Skin of body (tissue), 1 donor: ENCODE measurements at regions not wholly inside any gene's neighbourhood (a gene's known extent, or its start where the extent isn't known, plus 50 kb on each side); places are given as distances from the start of the nearest gene placed in this dataset.
A peak's percentile ranks its signal among the peaks of the same experiment; 100 is the strongest.
"Not testable (repeated sequence)": the region's sequence is repeated elsewhere in the genome, so short reads cannot be mapped to it uniquely, and the experiment has no call there.

Experiments
- DNase-seq: peaks from one replicate; lab custom pipeline; 2025; lab: John Stamatoyannopoulos, UW

DNA sequence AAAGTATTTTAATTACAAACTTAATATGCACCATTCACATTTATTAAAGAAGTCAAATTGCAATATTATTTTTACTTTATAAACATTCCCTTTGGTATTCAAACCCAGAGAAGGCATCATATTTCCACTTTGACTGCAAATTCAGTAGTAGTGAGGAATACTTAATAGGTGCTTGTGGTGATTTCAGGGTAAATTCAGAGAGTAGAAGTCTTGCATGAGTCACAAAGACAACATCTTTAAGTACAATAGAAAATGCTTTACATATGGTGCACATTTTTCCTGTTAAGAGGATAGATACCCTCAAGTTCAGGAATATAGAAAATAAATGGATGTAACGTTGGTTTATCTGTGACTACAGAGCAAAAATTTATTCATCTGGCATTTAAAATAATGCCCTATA lies 390.2 kb downstream of the TENT5A start:
- DNase-seq, result no peak

DNA sequence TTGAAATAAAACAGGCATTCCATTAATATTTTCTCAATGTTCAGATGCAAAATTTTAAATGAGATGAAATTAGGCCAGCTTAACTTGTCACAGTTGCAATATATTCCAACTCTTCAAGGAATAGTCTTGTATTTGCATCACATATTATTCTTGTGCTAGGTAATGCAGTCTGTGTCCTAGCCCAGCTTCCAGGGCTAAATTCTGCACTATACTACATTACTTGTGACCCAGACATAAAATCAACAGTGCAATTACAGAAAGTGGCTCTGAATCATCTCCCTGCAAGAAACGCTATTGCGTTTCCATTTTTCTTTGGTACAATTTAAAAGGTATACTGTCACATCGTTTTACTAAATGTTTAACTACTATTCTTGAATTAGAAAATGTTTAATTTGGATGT lies 399.2 kb downstream of the TENT5A start:
- DNase-seq, result no peak

DNA sequence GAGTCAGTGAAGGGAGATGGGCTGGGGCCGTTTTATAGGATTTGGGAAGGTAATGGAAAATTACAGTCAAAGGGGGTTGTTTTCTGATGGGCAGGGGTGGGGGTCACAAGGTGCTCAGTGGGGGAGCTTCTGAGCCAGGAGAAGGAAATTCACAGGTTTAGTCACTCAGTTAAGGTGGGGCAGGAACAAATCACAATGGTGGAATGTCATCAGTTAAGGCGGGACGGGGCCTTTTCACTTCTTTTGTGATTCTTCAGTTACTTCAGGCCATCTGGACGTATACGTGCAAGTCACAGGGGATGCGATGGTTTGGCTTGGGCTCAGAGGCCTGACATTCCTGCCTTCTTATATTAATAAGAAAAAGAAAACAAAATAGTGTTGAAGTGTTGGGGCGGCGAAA lies 408.5 kb downstream of the TENT5A start:
- DNase-seq, result not testable (repeated sequence)

DNA sequence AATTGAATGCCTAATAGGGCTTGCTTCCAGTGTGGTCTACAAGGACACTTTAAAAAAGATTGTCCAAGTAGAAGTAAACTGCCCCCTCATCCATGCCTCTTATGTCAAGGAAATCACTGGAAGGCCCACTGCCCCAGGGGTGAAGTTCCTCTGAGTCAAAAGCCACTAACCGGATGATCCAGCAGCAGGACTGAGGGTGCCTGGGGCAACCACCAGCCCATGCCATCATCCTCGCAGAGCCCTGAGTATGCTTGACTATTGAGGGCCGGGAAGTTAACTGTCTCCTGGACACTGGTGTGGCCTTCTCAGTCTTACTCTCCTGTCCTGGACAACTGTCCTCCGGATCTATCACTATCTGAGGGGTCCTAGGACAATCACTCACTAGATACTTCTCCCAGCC lies 411.5 kb downstream of the TENT5A start:
- DNase-seq, result no peak

DNA sequence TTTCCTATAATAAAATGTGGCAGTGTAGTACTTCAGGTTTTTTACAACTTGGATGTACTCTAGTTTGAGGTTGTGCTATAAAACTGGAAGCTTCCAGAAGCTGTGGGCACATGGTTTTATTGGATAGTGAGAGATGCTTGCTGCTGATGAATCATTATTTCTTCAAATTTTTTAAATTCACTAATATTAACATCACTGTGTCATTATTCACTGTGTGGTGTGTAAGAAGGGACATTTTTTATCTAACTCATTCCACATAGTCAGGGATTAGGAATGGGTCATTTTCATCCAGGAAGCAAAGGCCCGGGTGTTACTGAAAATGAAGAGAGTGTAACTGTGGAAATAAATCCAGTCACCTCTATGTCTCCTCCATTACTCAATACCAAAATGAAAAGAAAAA lies 421.0 kb downstream of the TENT5A start:
- no peak for DNase-seq

DNA sequence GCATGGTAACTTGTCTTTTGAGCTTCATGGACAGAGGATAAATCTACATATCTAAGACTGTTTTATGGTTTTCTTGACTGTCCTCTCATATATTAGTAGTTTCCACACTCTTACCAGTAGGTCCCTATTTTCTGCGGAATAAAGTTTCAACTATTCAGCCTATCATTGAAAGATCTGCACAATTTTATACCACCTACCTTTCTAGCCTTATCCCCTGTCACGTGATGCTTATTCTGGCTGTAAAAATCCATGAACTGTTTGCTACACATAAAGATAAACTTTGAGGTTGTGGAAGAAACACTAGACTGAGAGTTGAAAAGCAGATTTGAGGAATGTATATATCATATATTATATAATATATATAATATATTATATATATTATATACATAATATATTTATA lies 423.8 kb downstream of the TENT5A start:
- no peak for DNase-seq

DNA sequence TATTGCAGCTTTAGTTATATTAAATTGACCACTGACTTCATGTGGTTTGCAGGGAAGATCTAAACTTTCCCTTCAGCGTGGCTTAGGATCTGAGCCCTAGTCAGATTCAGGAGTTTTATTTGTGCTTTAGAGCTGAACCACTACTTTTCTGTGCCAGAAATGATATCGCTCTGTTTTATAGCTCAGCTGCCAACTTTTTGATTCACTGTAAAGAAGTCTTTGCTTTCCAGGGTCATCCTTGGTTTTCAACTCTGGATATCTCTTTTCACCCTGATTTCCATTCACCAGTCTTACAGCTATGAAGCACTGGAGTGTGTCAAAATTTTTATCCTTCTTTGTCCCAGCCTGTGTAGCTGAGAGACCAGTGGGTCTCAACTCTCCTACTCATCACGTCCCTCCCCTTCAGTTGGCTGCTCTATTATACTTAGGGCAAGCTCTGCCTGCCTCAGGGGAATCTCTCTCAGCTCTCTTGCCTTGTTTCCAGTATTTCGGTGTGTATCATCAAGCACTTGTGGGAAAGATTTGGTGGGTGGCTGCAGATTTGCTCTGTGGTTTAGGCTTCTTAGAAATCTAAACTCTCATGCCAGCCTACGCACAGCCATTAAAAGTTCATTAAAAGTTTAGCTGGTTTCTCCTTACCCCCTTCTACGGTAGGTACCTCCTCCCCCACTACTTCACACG lies 425.5 kb downstream of the TENT5A start:
- DNase-seq, result no peak

DNA sequence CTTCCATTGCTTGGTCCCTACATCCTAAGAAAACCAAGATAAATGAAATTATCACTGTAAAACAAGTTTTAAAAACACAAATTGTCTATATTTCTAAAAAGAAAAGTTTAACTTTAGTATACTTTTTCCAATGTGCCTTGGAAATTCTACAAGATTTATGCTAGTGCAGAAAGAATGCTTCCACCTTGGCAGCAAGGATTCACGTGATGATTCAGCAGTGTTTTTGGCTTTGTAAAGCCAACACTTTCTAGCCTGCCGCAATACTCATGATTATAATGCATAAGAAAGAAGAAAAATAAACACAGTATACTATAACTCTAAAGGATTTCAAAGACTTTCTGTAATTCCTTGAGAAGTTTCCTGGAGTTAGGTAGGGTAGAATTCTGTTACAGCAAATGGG lies 442.7 kb downstream of the TENT5A start:
- DNase-seq, result no peak

DNA sequence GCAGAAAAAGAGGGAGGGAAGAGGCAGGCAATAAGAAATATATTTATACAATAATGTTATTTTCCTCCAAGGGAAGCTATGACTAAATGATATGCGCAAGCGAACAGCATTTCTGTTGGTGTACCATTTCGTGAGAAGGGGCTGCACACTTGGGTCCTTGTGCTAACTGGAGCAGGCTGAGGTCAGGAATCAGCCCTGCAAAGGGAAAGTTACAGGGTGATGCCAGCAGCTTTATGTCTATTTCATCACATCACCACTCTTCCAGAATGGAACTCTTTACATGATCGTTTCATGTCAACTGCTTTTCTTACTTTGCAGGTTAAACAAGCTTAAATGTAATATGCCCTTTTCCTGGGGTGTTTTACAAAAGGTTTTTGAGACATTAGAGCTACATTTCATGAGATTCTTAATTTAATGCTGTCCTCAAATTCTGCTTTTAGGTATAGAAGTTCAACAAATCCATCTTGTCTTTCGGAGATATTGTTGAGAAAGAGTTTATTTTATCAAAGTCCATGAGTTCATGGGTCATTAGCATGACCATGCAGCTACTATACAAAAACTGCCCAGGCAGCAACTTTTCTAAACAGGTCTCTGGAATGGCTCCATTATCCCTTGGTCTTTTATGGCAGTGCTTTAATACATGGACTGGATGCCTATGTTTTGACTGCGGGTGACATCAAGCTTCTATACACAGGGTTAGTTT lies 443.8 kb downstream of the TENT5A start:
- DNase-seq, result no peak

DNA sequence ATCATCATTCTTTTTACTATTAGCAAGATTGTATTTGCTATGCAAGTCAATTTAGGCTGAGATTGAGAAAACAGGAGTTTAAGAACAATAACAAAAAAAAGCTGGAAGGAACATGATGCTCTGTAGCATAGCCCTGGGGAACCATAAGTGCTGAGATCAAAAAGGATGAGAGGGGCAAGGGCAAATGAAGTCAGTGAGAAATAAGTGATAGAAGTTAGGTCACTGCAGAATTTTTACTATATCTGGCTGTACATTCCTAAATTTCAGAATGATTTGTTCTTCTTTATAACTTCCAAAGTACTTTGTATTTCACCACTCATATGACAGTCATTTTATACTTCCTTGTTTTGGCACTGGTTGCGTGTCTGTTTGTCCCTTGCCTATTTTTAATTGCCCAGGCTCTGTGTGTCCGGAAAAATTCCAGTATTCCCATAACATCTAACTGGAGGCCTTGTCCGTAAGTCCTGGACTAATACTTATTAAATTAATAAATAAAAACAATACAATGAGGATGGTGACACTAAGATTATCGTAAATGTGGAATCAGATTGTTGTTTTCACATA lies 444.7 kb downstream of the TENT5A start:
- DNase-seq, result peak; percentile 37

DNA sequence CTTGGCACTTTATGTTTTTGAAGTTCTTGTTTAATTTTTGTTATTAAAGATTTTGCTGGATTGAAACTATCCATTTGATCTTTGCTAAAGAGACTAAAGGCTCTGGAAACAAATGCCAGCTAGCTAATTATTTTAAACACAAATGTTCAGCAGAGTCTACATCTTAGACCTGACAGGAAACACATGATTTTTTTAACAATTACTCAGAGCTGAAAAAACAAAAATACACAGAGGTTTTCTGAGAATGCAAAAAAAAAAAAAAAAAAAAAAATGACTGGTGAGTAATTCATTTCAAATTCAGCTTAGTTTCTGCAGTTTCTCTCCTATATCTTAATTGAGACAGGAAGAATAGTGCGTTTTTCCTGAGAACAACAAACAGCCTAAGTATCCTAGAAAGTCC lies 448.0 kb downstream of the TENT5A start:
- no peak for DNase-seq

DNA sequence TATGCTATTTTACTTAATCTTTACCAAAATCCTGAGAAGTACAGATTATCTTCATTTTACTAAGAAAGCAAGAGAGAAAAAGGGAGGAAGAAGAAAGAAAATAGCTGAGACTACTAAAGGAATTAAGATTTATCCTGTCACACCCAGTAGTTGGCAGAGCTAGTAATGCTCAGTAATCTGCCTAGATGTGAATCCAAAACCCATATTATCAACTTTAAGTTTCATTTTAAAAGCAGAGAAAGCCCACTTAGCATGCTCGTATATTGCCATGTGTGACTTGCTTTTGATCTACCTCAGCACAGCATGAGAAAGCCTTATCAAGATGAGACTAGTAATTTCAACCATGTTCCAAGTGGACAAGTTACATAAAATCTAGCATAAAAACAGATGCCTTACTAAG lies 451.5 kb downstream of the TENT5A start:
- DNase-seq, result no peak

DNA sequence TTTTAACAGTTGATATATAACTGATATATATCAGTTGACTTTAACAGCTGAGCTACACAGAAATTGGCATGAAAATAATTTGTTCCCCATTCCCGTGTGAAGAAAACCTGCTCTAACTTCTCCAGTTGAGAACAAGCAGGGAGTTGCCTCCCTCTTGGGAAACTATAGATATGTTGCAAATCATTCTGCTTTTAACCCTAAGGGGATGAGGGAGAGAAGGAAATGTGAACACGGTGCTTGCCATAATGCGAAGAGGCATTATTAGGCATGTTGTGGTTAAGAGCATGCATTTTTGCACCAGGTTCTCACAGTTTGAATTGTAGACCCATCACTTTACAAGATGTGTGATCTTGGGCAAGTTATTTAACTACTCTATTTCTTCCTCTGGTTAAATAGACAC lies 453.7 kb downstream of the TENT5A start:
- no peak for DNase-seq

DNA sequence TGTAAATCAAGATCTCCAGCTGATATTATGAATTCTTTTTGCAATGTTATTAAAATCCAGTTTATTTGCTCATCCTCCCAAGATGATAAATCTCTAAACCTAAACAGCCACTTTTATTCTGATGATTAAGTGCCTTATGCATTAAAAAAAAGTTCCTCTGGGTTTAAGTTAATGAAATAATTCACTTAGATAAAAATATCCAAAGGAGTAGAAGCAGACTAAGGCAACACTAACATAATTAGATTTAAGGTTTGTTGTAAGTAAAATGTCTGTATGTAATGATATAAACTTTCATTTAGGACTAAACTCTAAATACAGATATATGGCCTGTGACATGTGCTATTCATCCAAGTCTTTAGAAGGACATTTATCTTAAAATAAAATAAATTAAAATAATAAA lies 457.2 kb downstream of the TENT5A start:
- DNase-seq, result no peak

DNA sequence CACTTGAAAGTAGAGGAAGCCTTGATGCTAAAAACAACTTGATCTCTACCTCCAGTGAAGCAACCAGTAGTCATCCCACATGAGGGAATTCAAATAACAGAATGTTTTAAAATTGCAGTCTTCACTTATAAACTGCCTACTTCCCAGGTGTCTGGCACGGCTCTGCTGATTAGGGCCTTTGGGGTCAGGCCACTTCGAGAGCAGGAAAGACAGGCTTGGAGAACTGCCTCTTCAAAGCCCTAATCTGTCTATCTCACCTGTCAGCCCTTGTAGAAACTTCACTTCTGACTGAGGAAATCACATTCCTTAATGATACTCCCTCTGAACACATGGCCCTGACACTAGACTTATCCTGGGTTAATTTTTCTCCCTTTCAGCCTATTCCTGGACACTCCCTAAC lies 458.6 kb downstream of the TENT5A start:
- no peak for DNase-seq

DNA sequence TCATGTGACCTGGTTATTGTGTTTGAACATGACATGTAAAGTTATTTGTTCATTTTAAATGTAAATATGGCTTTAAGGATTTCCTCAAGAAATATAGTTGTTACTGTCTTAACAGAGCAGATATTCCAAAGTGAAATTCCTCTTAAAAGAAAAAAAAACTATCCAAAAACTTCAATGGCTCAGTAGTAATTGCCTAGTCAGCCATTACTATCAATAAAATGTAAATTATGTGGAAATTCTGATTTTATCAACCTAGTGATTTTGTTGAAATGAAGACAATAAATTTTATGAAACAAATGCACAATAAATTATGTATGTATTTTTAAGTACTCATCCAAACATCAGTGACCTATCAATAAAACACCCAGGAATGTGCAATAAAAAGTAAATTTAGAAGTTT lies 463.3 kb downstream of the TENT5A start:
- DNase-seq, result no peak

DNA sequence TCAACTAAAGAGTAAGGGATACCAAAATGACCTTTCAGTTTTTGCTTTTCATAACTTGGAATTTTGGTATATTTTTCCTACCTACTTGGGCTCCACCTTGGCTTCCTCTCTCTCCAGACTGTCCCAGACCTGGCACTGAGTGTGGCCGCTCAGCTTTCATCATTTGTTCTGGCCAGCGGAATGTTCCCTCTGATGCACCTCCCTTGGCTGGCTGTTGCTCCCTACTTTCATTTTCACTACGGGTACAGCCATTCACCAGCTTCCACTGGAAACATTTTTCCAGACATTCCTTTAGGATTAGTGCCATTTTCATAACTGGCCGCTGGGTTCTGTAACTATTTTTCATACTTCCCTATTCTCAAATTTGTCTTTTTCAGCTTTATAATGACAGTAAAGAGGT lies 487.4 kb downstream of the TENT5A start:
- DNase-seq, result no peak

DNA sequence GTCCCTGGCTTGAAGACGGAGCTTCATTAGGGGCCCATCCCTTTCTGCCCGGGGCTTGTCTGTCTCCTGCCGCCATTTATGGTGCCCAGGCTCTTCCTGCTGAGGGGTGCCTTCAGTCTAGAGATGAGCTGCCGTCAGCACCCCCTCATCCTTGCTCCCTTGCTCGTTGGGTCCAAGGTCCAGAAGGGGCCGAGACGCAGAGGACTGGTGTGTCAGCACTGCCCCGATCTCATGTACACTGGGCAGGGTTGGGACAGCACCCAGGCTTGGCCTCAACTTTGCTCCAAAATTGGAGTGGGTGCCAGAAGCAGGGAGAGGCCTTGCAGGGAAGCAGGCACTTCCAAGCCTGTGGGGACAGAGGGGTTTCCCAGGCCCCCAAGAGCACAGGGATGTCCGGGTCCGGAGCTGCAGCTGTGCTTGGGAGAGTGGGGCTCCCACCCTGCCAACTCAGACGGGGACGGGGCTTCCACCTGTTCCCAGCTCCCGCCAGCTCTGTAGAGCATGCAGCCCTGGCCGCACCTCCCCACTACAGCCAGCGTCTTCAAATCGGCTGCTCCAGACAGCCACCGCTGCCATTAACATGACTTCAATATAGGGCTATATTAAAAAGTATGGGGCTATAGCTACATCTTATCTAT lies 488.8 kb downstream of the TENT5A start:
- no peak for DNase-seq

DNA sequence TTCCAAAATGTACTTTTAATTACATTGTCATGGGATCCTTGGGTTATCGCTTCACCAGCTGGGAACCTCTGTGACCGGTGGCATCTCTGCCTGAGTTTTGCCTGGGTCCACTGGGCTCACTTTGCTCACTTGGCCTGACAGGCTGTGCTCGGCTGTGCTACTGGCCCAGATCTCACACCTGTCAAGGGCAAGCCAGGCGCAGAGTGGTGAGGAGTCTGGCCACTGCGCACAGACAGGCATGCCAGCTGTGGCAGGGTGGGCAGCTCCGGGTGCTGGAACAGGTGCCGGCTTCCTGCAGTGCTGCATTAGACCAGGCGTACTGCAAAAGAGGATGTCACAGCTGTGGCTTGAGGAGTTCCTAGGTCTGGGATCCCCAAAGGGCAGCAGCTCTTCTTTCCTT lies 489.8 kb downstream of the TENT5A start:
- no peak for DNase-seq

DNA sequence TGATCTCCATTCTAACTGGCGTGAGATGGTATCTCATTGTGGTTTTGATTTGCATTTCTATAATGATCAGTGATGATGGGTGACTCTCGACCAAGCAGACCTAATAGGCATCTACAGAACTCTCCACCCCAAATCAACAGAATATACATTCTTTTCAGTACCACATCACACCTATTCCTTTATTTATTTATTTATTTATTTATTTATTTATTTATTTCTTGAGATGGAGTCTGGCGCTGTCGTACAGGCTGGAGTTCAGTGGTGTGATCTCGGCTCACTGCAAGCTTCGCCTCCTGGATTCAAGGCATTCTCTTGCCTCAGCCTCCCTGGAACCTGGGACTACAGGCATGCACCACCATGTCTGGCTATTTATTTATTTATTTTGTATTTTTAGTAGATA lies 496.3 kb downstream of the TENT5A start:
- DNase-seq, result not testable (repeated sequence)

DNA sequence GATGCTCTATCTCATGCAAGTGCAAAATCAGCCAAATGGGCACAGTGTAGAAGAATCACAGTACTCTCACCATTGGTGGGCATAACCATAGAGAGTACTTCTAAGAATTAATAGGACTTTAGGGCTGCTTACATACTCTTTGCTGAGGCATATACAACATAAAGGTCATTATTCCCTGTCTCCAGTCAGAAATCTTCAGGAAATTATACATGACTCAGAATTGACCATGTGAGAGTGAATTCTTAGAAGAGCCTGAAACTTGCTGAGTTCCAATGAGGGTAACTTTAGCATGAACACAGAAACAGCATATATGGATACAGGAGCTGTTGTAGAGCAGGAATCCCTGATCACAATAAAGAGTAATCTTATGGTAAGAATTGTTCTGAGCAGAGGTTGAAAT lies 498.7 kb downstream of the TENT5A start:
- DNase-seq, result no peak

DNA sequence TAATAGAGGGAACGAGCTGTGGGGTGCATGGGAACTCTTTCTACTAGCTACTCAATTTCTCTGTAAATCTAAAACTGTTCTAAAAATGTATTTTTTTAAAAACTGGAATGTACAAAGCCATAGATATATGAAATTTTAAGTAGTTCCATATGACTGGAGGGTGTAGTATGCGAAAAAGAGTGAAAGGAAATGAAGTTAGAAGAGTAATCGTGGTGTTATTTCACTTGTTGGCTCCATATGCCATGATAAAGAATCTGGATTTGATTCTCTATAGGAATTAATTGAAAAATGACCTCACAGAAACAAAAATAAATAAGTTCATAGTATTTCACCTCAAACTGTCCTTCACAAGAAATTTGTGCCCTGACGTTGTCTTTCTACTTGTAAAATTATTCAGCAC lies 500.2 kb downstream of the TENT5A start:
- peak; percentile 52 for DNase-seq

DNA sequence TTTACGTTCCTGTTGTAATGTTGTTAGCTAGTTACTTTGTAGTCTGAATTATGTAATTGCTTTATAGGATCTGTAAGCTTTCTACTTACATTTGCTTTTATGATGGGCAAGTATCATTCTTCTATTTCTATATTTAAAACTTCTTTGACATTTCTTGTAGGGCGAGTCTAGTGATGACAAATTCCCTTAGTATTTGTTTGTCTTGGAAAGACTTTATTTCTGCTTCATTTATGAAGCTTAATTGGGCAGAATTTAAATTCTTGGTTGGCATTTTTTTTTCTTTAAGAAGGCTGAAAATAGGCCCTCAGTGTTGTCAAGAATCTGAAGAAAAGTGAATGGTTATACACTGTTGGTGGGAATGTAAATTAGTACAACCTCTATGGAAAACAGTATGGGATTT lies 506.3 kb downstream of the TENT5A start:
- no peak for DNase-seq
